ENCODE measurements at regions not wholly inside any gene's neighbourhood (a gene's known extent, or its start where the extent isn't known, plus 50 kb on each side); places are given as distances from the start of the nearest gene placed in this dataset.

DNA sequence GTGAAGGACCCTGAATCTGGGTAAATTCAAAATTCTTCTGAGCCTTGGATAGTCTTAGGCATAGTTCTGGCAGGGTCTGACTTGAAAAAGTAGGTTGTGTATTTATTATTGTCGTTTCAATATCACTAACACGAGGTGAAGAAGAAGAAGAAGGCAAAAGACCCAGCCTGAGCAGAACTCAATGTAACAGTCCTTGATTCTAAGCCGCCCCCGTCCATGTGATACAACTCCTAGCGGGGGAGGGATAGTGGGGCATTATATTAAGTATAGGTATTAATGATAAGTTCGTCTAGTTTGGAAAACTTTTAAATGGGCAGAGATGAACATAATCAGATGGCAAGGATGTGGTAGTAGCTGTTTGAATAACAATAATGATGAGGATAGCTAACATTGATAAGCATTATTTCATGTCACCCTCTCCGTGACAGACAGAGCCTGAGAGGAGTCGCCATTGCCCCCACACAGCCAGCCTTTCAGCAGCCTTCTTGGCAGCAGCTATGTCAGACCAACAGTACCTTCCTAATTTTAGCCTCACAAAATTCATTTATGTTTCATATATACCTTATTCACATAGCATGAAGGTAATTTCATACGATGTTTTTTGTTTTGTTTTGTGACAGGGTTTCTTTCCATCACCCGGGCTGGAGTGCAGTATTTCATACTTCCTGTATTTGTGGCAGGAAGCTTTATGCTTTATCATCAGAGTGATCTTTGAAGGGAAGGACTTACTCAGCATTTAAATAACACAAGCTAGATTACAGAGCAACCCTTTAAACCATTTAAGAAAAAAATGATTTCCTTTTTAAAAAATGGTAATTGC lies 64.4 kb upstream of the NPAS1 start:
- DNase-seq (ENCODE audit: low spot score): no peak
- Histone ChIP-seq H3K27me3 (replicated peaks; ENCODE audit: insufficient read depth) (no peaks in the 10 kb centered on the region), H3K4me3 (peak overlapping the region; percentile 34), H3K36me3 (no peaks in the 10 kb centered on the region), H3K9me3 (no peaks in the 10 kb centered on the region), H3K27ac (no peak overlapping the region), H3K4me1 (ENCODE audit: control insufficient read depth in 1 of 2, low read depth in 2 of 2) (peaks cover 17 to 44% of the 10 kb centered on the region in 2 donors)
- ATAC-seq (ENCODE audit: insufficient number of reproducible peaks, low FRiP score, low read depth): no peak
- TF ChIP-seq, protein P1, sequence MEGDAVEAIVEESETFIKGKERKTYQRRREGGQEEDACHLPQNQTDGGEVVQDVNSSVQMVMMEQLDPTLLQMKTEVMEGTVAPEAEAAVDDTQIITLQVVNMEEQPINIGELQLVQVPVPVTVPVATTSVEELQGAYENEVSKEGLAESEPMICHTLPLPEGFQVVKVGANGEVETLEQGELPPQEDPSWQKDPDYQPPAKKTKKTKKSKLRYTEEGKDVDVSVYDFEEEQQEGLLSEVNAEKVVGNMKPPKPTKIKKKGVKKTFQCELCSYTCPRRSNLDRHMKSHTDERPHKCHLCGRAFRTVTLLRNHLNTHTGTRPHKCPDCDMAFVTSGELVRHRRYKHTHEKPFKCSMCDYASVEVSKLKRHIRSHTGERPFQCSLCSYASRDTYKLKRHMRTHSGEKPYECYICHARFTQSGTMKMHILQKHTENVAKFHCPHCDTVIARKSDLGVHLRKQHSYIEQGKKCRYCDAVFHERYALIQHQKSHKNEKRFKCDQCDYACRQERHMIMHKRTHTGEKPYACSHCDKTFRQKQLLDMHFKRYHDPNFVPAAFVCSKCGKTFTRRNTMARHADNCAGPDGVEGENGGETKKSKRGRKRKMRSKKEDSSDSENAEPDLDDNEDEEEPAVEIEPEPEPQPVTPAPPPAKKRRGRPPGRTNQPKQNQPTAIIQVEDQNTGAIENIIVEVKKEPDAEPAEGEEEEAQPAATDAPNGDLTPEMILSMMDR (IDR thresholded peaks at IDR 0.05): no peak

DNA sequence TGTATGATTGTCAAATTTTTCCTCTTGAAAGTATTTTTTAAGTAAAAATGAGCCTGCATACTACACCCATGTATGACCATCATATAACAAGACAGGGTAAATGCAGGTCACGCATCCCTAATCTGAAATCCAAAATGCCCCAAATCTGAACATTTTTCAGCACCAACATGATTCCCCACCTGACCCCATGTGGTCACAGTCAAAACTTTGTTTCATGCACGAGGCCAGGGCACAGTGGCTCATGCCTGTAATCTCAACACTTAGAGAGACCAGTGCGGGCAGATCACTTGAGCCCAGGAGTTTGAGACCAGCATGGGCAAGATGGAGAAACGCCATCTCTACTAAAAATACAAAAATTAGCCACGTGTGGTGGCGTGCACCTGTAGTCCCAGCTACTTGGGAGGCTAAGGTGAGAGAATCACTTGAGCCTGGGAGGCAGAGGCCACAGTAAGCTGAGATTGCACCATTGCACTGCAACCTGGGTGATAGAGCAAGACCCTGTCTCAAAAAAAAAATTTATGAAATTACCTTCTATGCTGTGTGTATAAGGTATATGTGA lies 63.7 kb upstream of the NPAS1 start:
- Histone ChIP-seq H3K4me3 (no peak overlapping the region), H3K36me3 (no peaks in the 10 kb centered on the region), H3K4me1 (ENCODE audit: control insufficient read depth in 1 of 2, low read depth in 2 of 2) (peaks cover 17 to 37% of the 10 kb centered on the region in 2 donors), H3K9me3 (no peaks in the 10 kb centered on the region), H3K27me3 (replicated peaks; ENCODE audit: insufficient read depth) (no peaks in the 10 kb centered on the region), H3K27ac (no peak overlapping the region)
- ATAC-seq (ENCODE audit: insufficient number of reproducible peaks, low FRiP score, low read depth) (no peak), DNase-seq (ENCODE audit: low spot score) (no peak)
- TF ChIP-seq, protein P1 (IDR thresholded peaks at IDR 0.05): no peak

DNA sequence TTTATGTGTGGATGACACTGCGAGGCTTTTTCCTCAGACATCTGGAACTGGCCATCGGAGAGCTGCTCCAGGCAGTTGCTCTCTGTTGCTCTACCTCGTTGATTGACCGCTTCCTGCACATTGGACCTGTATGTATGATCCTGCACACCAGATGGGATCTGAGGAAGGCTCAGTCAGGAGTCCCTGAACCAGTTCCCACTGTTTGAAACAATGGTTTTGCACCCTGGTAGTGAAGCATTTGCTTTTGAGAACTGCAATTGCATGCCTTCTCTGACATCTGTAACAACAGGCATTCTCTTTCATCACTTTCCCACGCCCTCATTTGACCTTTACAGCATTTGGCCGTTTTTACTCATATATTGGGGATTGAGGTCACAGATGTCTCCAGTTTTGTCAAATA lies 61.1 kb upstream of the NPAS1 start:
- Histone ChIP-seq H3K9me3 (no peaks in the 10 kb centered on the region), H3K27ac (no peak overlapping the region), H3K27me3 (replicated peaks; ENCODE audit: insufficient read depth) (no peaks in the 10 kb centered on the region), H3K4me1 (ENCODE audit: control insufficient read depth in 1 of 2, low read depth in 2 of 2) (peaks cover 6 to 32% of the 10 kb centered on the region in 2 donors), H3K4me3 (no peak overlapping the region), H3K36me3 (no peaks in the 10 kb centered on the region)
- no peak for ATAC-seq (ENCODE audit: insufficient number of reproducible peaks, low FRiP score, low read depth)
- no peak for DNase-seq (ENCODE audit: low spot score)
- TF ChIP-seq, protein P1 (IDR thresholded peaks at IDR 0.05): no peak

DNA sequence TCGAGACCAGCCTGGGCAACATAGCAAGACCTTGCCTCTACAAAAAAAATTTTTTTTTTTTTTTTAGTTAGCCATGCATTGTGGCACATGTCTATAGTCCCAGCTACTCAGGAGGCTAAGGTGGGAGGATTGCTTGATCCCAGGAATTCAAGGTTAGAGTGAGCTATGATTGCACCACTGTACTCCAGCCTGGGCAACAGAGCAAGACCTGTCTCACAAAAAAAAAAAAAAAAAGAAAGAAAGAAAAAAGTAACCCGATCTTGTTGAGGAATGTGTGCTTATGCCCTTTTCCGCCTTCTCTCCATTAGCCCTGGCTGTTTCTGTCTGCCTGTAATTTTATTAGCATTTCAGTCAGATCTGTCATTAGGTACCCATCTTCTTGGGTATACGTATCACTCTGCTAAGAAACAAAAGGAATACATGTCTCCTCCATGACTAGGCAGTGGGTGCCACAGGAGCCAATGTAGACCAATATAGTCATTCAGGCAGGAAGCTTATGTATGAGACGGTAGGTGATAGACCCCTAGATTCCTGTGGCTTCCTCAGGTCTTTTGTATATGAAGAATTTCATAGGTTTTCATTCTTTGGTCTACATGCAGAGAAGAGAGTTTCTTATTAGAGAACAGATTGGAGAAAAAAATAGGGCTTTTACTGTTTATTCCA lies 59.6 kb upstream of the NPAS1 start:
- DNase-seq (ENCODE audit: low spot score) (no peak), ATAC-seq (ENCODE audit: insufficient number of reproducible peaks, low FRiP score, low read depth) (no peak)
- Histone ChIP-seq H3K4me3 (no peak overlapping the region), H3K27me3 (replicated peaks; ENCODE audit: insufficient read depth) (no peaks in the 10 kb centered on the region), H3K9me3 (no peaks in the 10 kb centered on the region), H3K36me3 (no peaks in the 10 kb centered on the region), H3K4me1 (ENCODE audit: control insufficient read depth in 1 of 2, low read depth in 2 of 2) (peaks cover 6 to 29% of the 10 kb centered on the region in 2 donors), H3K27ac (no peak overlapping the region)
- TF ChIP-seq, protein P1 (IDR thresholded peaks at IDR 0.05): no peak

DNA sequence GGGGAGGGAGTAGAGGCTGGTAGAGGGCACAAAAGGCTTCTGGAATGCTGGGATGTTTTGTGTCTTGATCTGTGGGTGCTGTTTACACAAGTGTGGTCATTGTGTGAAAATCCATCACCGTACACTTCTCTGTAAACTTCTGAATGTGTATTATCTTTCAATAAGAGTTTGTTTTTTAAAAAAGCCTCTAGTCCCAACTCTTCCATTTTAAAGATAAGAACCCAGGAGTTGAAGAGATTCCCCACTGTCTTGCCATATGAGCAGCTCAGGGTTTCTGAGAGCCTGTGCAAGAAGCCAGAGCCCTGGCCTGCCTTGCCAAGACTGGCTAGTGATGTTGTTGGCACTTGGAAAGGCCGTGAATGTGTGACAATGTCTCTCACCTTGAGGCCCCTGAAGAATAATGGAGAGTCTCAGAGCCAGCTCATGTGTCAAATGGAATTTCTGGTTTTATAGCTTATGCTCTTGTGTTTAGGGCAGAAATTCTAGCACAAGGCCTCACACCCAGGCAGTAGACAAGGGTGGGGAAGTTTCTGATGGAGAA lies 57.5 kb upstream of the NPAS1 start:
- H3K27ac ChIP-seq: no peak overlapping the region

More for the DNA sequence above, 57.5 kb upstream of the NPAS1 start:
- Histone ChIP-seq H3K9me3 (no peaks in the 10 kb centered on the region), H3K4me3 (no peak overlapping the region), H3K27me3 (replicated peaks; ENCODE audit: insufficient read depth) (no peaks in the 10 kb centered on the region), H3K36me3 (no peaks in the 10 kb centered on the region), H3K4me1 (ENCODE audit: control insufficient read depth in 1 of 2, low read depth in 2 of 2) (peaks cover 6 to 26% of the 10 kb centered on the region in 2 donors)
- DNase-seq (ENCODE audit: low spot score): no peak
- ATAC-seq (ENCODE audit: insufficient number of reproducible peaks, low FRiP score, low read depth): no peak
- TF ChIP-seq, protein P1 (IDR thresholded peaks at IDR 0.05): no peak

All from thoracic aorta (tissue), 2 donors.